Gastrocnemius medialis (tissue), 4 donors: ENCODE measurements at regions not wholly inside any gene's neighbourhood (a gene's known extent, or its start where the extent isn't known, plus 50 kb on each side); places are given as distances from the start of the nearest gene placed in this dataset.

ENCODE experiments used
- ATAC-seq, 2 donors: fragments of 150-250 bp; one replicate each; pipeline ENCODE4 v1.9.1; 2016
- DNase-seq, 2 donors: peaks; one replicate each; pipeline ENCODE4 v3.0.0-alpha.2; 2019
- H3K27ac ChIP-seq, 4 donors: fragments of 200-600 bp; sonication (generic); 1 replicate in 1 of 4; 2 replicates in 3 of 4; pipeline ENCODE4 v1.5.1; 2016 to 2018; ENCODE audit warnings: mild to moderate bottlenecking in 2 of 4, moderate library complexity in 1 of 4
- H3K27me3 ChIP-seq, 3 donors: fragments of 200-600 bp; sonication (generic) in 2 of 3; 1 replicate in 1 of 3; 2 replicates in 2 of 3; pipeline versions ENCODE4 v1.5.1 to v1.6.0; 2016 to 2019; ENCODE audit warnings: mild to moderate bottlenecking in 1 of 3, moderate library complexity in 1 of 3
- H3K36me3 ChIP-seq, 2 donors: fragments of 200-600 bp; sonication (generic) in 1 of 2; one replicate each; pipeline ENCODE4 v1.5.1; 2017 to 2018
- H3K4me1 ChIP-seq, 2 donors: fragments of 200-600 bp; sonication (generic) in 1 of 2; one replicate each; pipeline ENCODE4 v1.5.1; 2016 to 2017; ENCODE audit warnings: mild to moderate bottlenecking in 2 of 2
- H3K4me3 ChIP-seq, 4 donors: fragments of 200-600 bp; sonication (generic) in 3 of 4; 1 replicate in 1 of 4; 2 replicates in 3 of 4; pipeline ENCODE4 v1.5.1; 2016 to 2019; ENCODE audit warnings: mild to moderate bottlenecking in 2 of 4
- H3K9me3 ChIP-seq, 3 donors: fragments of 200-600 bp; sonication (generic) in 2 of 3; 1 replicate in 1 of 3; 2 replicates in 2 of 3; pipeline ENCODE4 v1.5.1; 2016 to 2019
- CTCF ChIP-seq, 5 experiments: fragments of 450-650 bp in 3 of 5; fragments of 200-600 bp in 2 of 5; sonication (generic) in 2 of 5; IDR thresholded peaks in 4 of 5; conservative IDR thresholded peaks in 1 of 5; 1 replicate in 4 of 5; 2 replicates in 1 of 5; pipeline ENCODE4 v1.5.1; 2016 to 2019; ENCODE audit warnings: antibody characterized with exemption in 5 of 5, mild to moderate bottlenecking in 3 of 5, moderate library complexity in 3 of 5
- POLR2A ChIP-seq, 2 donors: fragments of 450-650 bp; IDR thresholded peaks; one replicate each; pipeline ENCODE4 v1.6.1; 2017; ENCODE audit warnings: antibody characterized with exemption in 2 of 2, mild to moderate bottlenecking in 2 of 2, moderate library complexity in 2 of 2
- in situ Hi-C, 4 donors: fragments of 200-750 bp; cut with MboI; loops; one replicate each; pipeline versions ENCODE4 v1.15.0 to v1.8.0; 2017; ENCODE audit warnings: low sequenced_read_pairs in 4 of 4
- intact Hi-C: fragments of 100-400 bp; cut with DNase I; formaldehyde crosslinking; loops from one replicate; pipeline ENCODE4 v1.15.1; 2023; ENCODE audit warnings: low total_unique reads

- H3K27me3 ChIP-seq = no peaks in the 10 kb centered on the region
- intact Hi-C loops (no loop called here), in situ Hi-C loops (no loop called here)
- ATAC-seq (no peak), DNase-seq (no peak)
- H3K4me3 ChIP-seq = no peak overlapping the region
- TF ChIP-seq POLR2A (IDR thresholded peaks at IDR 0.05) (no peak), CTCF (IDR thresholded peaks at IDR 0.05 in 4 of 5, conservative IDR thresholded peaks at IDR 0.05 in 1 of 5) (no peak)
- H3K4me1 ChIP-seq = no peaks in the 10 kb centered on the region
- H3K36me3 ChIP-seq = no peaks in the 10 kb centered on the region
- no peak overlapping the region for H3K27ac ChIP-seq
- H3K9me3 ChIP-seq = no peaks in the 10 kb centered on the region
Observed at GRCh38 chr9:85223506-85224125, 518.1 kb downstream of the AGTPBP1 start.

DNA sequence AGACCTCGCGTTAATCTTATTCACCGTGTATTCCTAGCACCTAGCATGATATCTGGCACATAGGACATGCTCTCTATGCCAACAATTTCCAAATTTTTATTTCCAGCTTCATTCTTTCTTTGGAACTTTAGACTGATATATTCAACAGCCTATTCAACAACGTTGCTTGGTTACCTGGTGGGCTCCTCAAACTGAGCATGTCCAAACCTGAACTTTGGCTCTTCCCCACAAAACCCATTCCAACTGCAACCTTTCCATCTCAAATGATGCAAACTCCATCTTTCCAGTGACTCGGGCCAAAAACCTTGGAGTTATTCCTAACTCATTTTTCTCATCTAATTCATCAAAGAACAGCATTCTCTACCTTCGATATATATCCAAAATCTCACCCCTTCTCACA, 525.2 kb downstream of the AGTPBP1 start:
- no peaks in the 10 kb centered on the region for H3K27me3 ChIP-seq
- intact Hi-C loops (no loop called here), in situ Hi-C loops (no loop called here)
- ATAC-seq (no peak), DNase-seq (no peak)
- H3K4me3 ChIP-seq = no peak overlapping the region
- no peaks in the 10 kb centered on the region for H3K36me3 ChIP-seq
- TF ChIP-seq POLR2A (IDR thresholded peaks at IDR 0.05) = no peak
- no peak for TF ChIP-seq CTCF (IDR thresholded peaks at IDR 0.05 in 4 of 5, conservative IDR thresholded peaks at IDR 0.05 in 1 of 5)
- no peaks in the 10 kb centered on the region for H3K4me1 ChIP-seq
- no peaks in the 10 kb centered on the region for H3K9me3 ChIP-seq
- no peak overlapping the region for H3K27ac ChIP-seq

- intact Hi-C loops = no loop called here
- no peak for TF ChIP-seq POLR2A (IDR thresholded peaks at IDR 0.05)
- no peak for TF ChIP-seq CTCF (IDR thresholded peaks at IDR 0.05 in 4 of 5, conservative IDR thresholded peaks at IDR 0.05 in 1 of 5)
- Histone ChIP-seq H3K9me3 (no peaks in the 10 kb centered on the region), H3K27ac (no peak overlapping the region), H3K36me3 (no peaks in the 10 kb centered on the region), H3K4me1 (no peaks in the 10 kb centered on the region), H3K27me3 (no peaks in the 10 kb centered on the region), H3K4me3 (no peak overlapping the region)
- in situ Hi-C loops = no loop called here
- ATAC-seq = no peak
- no peak for DNase-seq
Observed at GRCh38 chr9:85215961-85216360, 525.8 kb downstream of the AGTPBP1 start.

GRCh38 chr9:85215416-85215815, 526.3 kb downstream of the AGTPBP1 start:
- Histone ChIP-seq H3K4me1 (no peaks in the 10 kb centered on the region), H3K9me3 (no peaks in the 10 kb centered on the region), H3K4me3 (no peak overlapping the region), H3K27me3 (no peaks in the 10 kb centered on the region), H3K36me3 (no peaks in the 10 kb centered on the region), H3K27ac (no peak overlapping the region)
- DNase-seq (no peak), ATAC-seq (no peak)
- TF ChIP-seq CTCF (IDR thresholded peaks at IDR 0.05 in 4 of 5, conservative IDR thresholded peaks at IDR 0.05 in 1 of 5) = no peak
- no peak for TF ChIP-seq POLR2A (IDR thresholded peaks at IDR 0.05)
- in situ Hi-C loops (no loop called here), intact Hi-C loops (no loop called here)
